NCI-H345 (cell line): ENCODE measurements at regions not wholly inside any gene's neighbourhood (a gene's known extent, or its start where the extent isn't known, plus 50 kb on each side); places are given as distances from the start of the nearest gene placed in this dataset.
"Not testable (repeated sequence)": the region's sequence is repeated elsewhere in the genome, so short reads cannot be mapped to it uniquely, and the experiment has no call there.

Source experiments
- DNase-seq: peaks from one replicate; lab custom pipeline; 2025; lab: John Stamatoyannopoulos, UW

- no peak for DNase-seq
These were observed 662.5 kb downstream of the LUZP2 start for GRCh38 chr11:25159341-25159740.

GRCh38 chr11:25163421-25163820, 666.6 kb downstream of the LUZP2 start:
- DNase-seq, result no peak

GRCh38 chr11:25180187-25180586, 683.3 kb downstream of the LUZP2 start:
- no peak for DNase-seq

GRCh38 chr11:25183411-25183810, 686.6 kb downstream of the LUZP2 start:
- no peak for DNase-seq

- no peak for DNase-seq
These were observed 700.7 kb downstream of the LUZP2 start for GRCh38 chr11:25197515-25197914.

GRCh38 chr11:25198704-25199103, 701.9 kb downstream of the LUZP2 start:
- no peak for DNase-seq

GRCh38 chr11:25200925-25201324, 704.1 kb downstream of the LUZP2 start:
- no peak for DNase-seq

GRCh38 chr11:25206762-25207161, 709.9 kb downstream of the LUZP2 start:
- DNase-seq, result no peak

GRCh38 chr11:25211635-25212254, 714.9 kb downstream of the LUZP2 start:
- no peak for DNase-seq

GRCh38 chr11:25214535-25215176, 717.8 kb downstream of the LUZP2 start:
- no peak for DNase-seq

GRCh38 chr11:25218036-25218435, 721.2 kb downstream of the LUZP2 start:
- no peak for DNase-seq

GRCh38 chr11:25225078-25225477, 728.2 kb downstream of the LUZP2 start:
- no peak for DNase-seq

- DNase-seq, result no peak
These were observed 746.1 kb downstream of the LUZP2 start for GRCh38 chr11:25242928-25243327.

GRCh38 chr11:25244126-25244525, 747.3 kb downstream of the LUZP2 start:
- no peak for DNase-seq

GRCh38 chr11:25247336-25247735, 750.5 kb downstream of the LUZP2 start:
- no peak for DNase-seq

GRCh38 chr11:25252854-25253253, 756.0 kb downstream of the LUZP2 start:
- no peak for DNase-seq

- not testable (repeated sequence) for DNase-seq
These were observed 767.0 kb downstream of the LUZP2 start for GRCh38 chr11:25263861-25264260.

- no peak for DNase-seq
These were observed 774.4 kb downstream of the LUZP2 start for GRCh38 chr11:25271301-25271700.

GRCh38 chr11:25272214-25272613, 775.4 kb downstream of the LUZP2 start:
- no peak for DNase-seq

- not testable (repeated sequence) for DNase-seq
These were observed 784.0 kb downstream of the LUZP2 start for GRCh38 chr11:25280821-25281220.

GRCh38 chr11:25293166-25293565, 796.3 kb downstream of the LUZP2 start:
- DNase-seq, result no peak

- no peak for DNase-seq
These were observed 801.6 kb downstream of the LUZP2 start for GRCh38 chr11:25298450-25298849.

GRCh38 chr11:25309818-25310217, 813.0 kb downstream of the LUZP2 start:
- DNase-seq, result no peak

GRCh38 chr11:25317216-25317615, 820.4 kb downstream of the LUZP2 start:
- no peak for DNase-seq
